A549 (cell line): ENCODE measurements at regions not wholly inside any gene's neighbourhood (a gene's known extent, or its start where the extent isn't known, plus 50 kb on each side); places are given as distances from the start of the nearest gene placed in this dataset.

Experiments
- ATAC-seq, 2 experiments: fragments of 200-7000 bp in 1 of 2; fragments of >200 bp in 1 of 2; cut with Nextera tagmentation in 1 of 2; cut with Tn5 transposase in 1 of 2; 3 replicates each; pipeline versions ENCODE4 v1.8.0 to v1.9.1; 2018 to 2020; ENCODE audit warnings: mild to moderate bottlenecking in 1 of 2, moderate library complexity in 1 of 2
- CTCF ChIA-PET: fragments of 300-600 bp; sonication (Branson Sonifier 250); formaldehyde crosslinking; extraction: SDS; loops from one replicate; lab custom pipeline; 2021; ENCODE audit warnings: antibody characterized with exemption, inconsistent platforms; lab: Yijun Ruan, JAX
- POLR2A ChIA-PET: fragments of 350-600 bp; formaldehyde crosslinking; extraction: SDS; loops from one replicate; lab custom pipeline; 2021; ENCODE audit warnings: antibody characterized with exemption, inconsistent platforms; lab: Yijun Ruan, JAX
- DNase-seq, 2 experiments: peaks; one replicate each; pipeline versions ENCODE4 v3.0.0 to v3.0.0-alpha.2; 2011 to 2016; ENCODE audit warnings: low read depth in 1 of 2, low spot score in 1 of 2
- FAIRE-seq: peaks from 2 replicates; lab custom pipeline; 2011; peaks lifted over from hg19 to GRCh38; lab: Jason Lieb, UNC
- H3K27ac ChIP-seq, 2 experiments: fragments of >200 bp; sonication (Bioruptor Twin); formaldehyde crosslinking; 3 replicates each; pipeline ENCODE4 v1.5.1; 2016 to 2017
- H3K4me1 ChIP-seq: fragments of >200 bp; sonication (Bioruptor Twin); formaldehyde crosslinking; 3 replicates; pipeline ENCODE4 v1.6.1; 2016
- H3K4me2 ChIP-seq: fragments of >200 bp; sonication (Bioruptor Twin); formaldehyde crosslinking; 3 replicates; pipeline ENCODE4 v1.6.1; 2016
- H3K4me3 ChIP-seq: fragments of >200 bp; sonication (Bioruptor Twin); formaldehyde crosslinking; 3 replicates; pipeline ENCODE4 v1.5.1; 2016
- H3K9me3 ChIP-seq: fragments of >200 bp; sonication (Bioruptor Twin); formaldehyde crosslinking; 3 replicates; pipeline ENCODE4 v1.6.1; 2016
- ATOH8 ChIP-seq: fragments of 250-450 bp; sonication (Bioruptor Pico); IDR thresholded peaks from 2 replicates; pipeline ENCODE4 v1.5.0; 2020; ENCODE audit warnings: low read depth, mild to moderate bottlenecking, moderate library complexity
- CBX2 ChIP-seq: fragments of 200-600 bp; sonication (generic); IDR thresholded peaks from 2 replicates; pipeline ENCODE4 v1.6.1; 2016; ENCODE audit warnings: low read depth, mild to moderate bottlenecking, borderline replicate concordance
- CHD2 ChIP-seq: fragments of 150-350 bp; IDR thresholded peaks from 2 replicates; pipeline ENCODE4 v1.6.1; 2014; ENCODE audit warnings: low read length; ENCODE audit not compliant: partially characterized antibody
- EHMT2 ChIP-seq: fragments of 200-600 bp; sonication (generic); IDR thresholded peaks from 2 replicates; pipeline ENCODE4 v1.6.1; 2016; ENCODE audit warnings: antibody characterized with exemption, low read depth, mild to moderate bottlenecking, moderate library complexity
- FOSB ChIP-seq: fragments of 250-450 bp; sonication (Bioruptor Pico); IDR thresholded peaks from 2 replicates; pipeline ENCODE4 v1.5.0; 2020; ENCODE audit warnings: mild to moderate bottlenecking, moderate library complexity
- FOXS1 ChIP-seq: fragments of 250-450 bp; sonication (Bioruptor Pico); IDR thresholded peaks from 2 replicates; pipeline ENCODE4 v1.5.0; 2020; ENCODE audit warnings: mild to moderate bottlenecking, moderate library complexity
- HOXB13 ChIP-seq: fragments of 250-450 bp; sonication (Bioruptor Pico); IDR thresholded peaks from 2 replicates; pipeline ENCODE4 v1.5.0; 2020; ENCODE audit warnings: low read depth, mild to moderate bottlenecking, moderate library complexity
- HOXB5 ChIP-seq: fragments of 250-450 bp; sonication (Bioruptor Pico); IDR thresholded peaks from 2 replicates; pipeline ENCODE4 v1.5.0; 2020; ENCODE audit warnings: mild to moderate bottlenecking, moderate library complexity
- KDM1A ChIP-seq: fragments of 200-600 bp; sonication (generic); IDR thresholded peaks from 2 replicates; pipeline ENCODE4 v1.6.1; 2016; ENCODE audit warnings: low read depth, mild to moderate bottlenecking
- MAX ChIP-seq: IDR thresholded peaks from 2 replicates; pipeline ENCODE4 v1.6.1; 2012
- NR3C1 ChIP-seq: fragments of >200 bp; sonication (Bioruptor Twin); formaldehyde crosslinking; IDR thresholded peaks from 3 replicates; pipeline ENCODE4 v1.6.1; 2017
- PHF8 ChIP-seq: fragments of 200-600 bp; sonication (generic); IDR thresholded peaks from 2 replicates; pipeline ENCODE4 v1.6.1; 2016; ENCODE audit warnings: low read depth, mild to moderate bottlenecking, antibody characterized with exemption, moderate library complexity, borderline replicate concordance
- POLR2AphosphoS2 ChIP-seq: conservative IDR thresholded peaks from 2 replicates; pipeline ENCODE4 v1.6.1; 2012; ENCODE audit warnings: low read length, improper control_type of control experiment, inconsistent platforms
- RAD21 ChIP-seq, 2 experiments: fragments of >200 bp in 1 of 2; sonication (Bioruptor Twin) in 1 of 2; formaldehyde crosslinking in 1 of 2; IDR thresholded peaks in 1 of 2; conservative IDR thresholded peaks in 1 of 2; 2 replicates in 1 of 2; 3 replicates in 1 of 2; pipeline ENCODE4 v1.6.1; 2012 to 2018; ENCODE audit warnings: inconsistent platforms in 1 of 2
- REST ChIP-seq: fragments of 200-600 bp; sonication (generic); IDR thresholded peaks from 2 replicates; pipeline ENCODE4 v1.6.1; 2016; ENCODE audit warnings: antibody characterized with exemption, mild to moderate bottlenecking, moderate library complexity
- RFX5 ChIP-seq: fragments of 450-650 bp; IDR thresholded peaks from 2 replicates; pipeline ENCODE4 v1.7.1; 2014; ENCODE audit warnings: antibody characterized with exemption, mild to moderate bottlenecking, moderate library complexity
- RNF2 ChIP-seq: fragments of 200-600 bp; sonication (generic); IDR thresholded peaks from 2 replicates; pipeline ENCODE4 v1.6.1; 2016; ENCODE audit warnings: low read depth, mild to moderate bottlenecking, antibody characterized with exemption, moderate library complexity, borderline replicate concordance
- TFCP2L1 ChIP-seq: fragments of 250-450 bp; sonication (Bioruptor Pico); IDR thresholded peaks from 2 replicates; pipeline ENCODE4 v1.5.0; 2021; ENCODE audit warnings: mild to moderate bottlenecking
- WGBS: methylation state at CpG from one replicate; pipeline ENCODE4 v1.1.6; 2017; ENCODE audit errors: missing lambda C conversion rate; 5-methylcytosine and 5-hydroxymethylcytosine counted together
- TF ChIP-seq, protein P1 (sequence below): fragments of 150-350 bp; IDR thresholded peaks from 2 replicates; pipeline ENCODE4 v1.6.1; 2014; ENCODE audit warnings: low read depth, mild to moderate bottlenecking, low read length
- TF ChIP-seq, protein P2 (sequence below): IDR thresholded peaks from 2 replicates; pipeline ENCODE4 v1.6.1; 2012
- TF ChIP-seq, protein P3 (sequence below): fragments of 250-450 bp; sonication (Bioruptor Pico); IDR thresholded peaks from 2 replicates; pipeline ENCODE4 v1.5.0; 2021; ENCODE audit warnings: mild to moderate bottlenecking, moderate library complexity, borderline replicate concordance

GRCh38 chr1:201660931-201661822, 122.2 kb downstream of the NAV1 start:
- no peak overlapping the region for H3K27ac ChIP-seq
- no peaks in the 10 kb centered on the region for H3K9me3 ChIP-seq
- FAIRE-seq = no peak
- CTCF ChIA-PET = interaction anchor here (1.0 to 3.7 kb wide), 3 partner anchors 43 to 132 kb away, joined by 3 to 14 read pairs (median 5); no protein-coding TSS in a partner anchor
- DNase-seq = no peak
- peak in 1 of 2 experiments; percentile 19; a peak in 1 of 6 replicates for ATAC-seq
- POLR2A ChIA-PET = no interaction called here
- WGBS = 72% methylated on average over 7 of the region's 7 CpGs
- 0 out of 3 replicates have a peak, but pooled peaks cover 7% of the 10 kb centered on the region for H3K4me1 ChIP-seq
- H3K4me2 ChIP-seq = no peak overlapping the region
- TF ChIP-seq ATOH8 (CRISPR knock-in tag) (no peak), KDM1A (no peak), POLR2AphosphoS2 (no peak), RFX5 (no peak), MAX (no peak)
- TF ChIP-seq, protein P1, sequence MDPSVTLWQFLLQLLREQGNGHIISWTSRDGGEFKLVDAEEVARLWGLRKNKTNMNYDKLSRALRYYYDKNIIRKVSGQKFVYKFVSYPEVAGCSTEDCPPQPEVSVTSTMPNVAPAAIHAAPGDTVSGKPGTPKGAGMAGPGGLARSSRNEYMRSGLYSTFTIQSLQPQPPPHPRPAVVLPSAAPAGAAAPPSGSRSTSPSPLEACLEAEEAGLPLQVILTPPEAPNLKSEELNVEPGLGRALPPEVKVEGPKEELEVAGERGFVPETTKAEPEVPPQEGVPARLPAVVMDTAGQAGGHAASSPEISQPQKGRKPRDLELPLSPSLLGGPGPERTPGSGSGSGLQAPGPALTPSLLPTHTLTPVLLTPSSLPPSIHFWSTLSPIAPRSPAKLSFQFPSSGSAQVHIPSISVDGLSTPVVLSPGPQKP = no peak
- no peak overlapping the region for H3K4me3 ChIP-seq

DNA sequence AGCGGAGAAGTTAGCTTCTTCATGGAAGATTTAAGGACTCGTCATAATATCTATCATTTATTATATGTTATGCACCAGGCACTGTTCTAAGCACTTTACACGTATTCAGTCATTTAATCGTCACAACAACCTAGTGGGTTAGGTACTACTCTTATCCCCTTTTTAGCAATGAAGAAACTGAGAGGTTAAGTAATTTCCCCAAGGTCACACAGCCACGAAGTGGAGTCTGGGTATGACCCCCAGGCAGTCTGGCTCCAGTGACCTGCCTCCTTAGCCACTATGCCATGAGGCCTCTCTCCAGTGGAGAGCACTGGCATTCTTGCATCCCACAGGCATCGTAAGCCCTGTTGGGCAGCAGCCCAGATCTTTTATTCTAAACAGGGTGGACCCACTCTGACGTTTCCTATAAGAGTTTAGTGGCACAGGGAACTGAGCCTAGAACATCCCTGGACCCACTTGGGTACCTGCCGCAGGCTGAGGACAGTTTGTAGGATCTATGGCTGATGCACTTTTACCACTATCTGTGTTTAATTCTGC, 123.0 kb downstream of the NAV1 start:
- Histone ChIP-seq H3K4me1 (no peaks in the 10 kb centered on the region), H3K4me2 (no peak overlapping the region), H3K27ac (no peak overlapping the region), H3K9me3 (no peaks in the 10 kb centered on the region), H3K4me3 (no peak overlapping the region)
- ChIA-PET POLR2A (no interaction called here), CTCF (interaction anchor here (1.0 to 3.7 kb wide), 4 partner anchors 10 to 131 kb away, joined by 3 to 14 read pairs (median 4); no protein-coding TSS in a partner anchor)
- FAIRE-seq (no peak), ATAC-seq (no peak), DNase-seq (no peak)
- 77% methylated on average over 8 of the region's 8 CpGs for WGBS
- TF ChIP-seq ATOH8 (CRISPR knock-in tag) (no peak), HOXB13 (CRISPR knock-in tag) (no peak), FOXS1 (CRISPR knock-in tag) (no peak), RAD21 (conservative IDR thresholded peaks at IDR 0.05 in 1 of 2, IDR thresholded peaks at IDR 0.05 in 1 of 2) (no peak), PHF8 (no peak), REST (no peak), CBX2 (no peak), HOXB5 (no peak), RNF2 (no peak), EHMT2 (no peak), NR3C1 (no peak), FOSB (CRISPR knock-in tag) (no peak), CHD2 (no peak), TFCP2L1 (CRISPR knock-in tag) (no peak)
- TF ChIP-seq, protein P2, sequence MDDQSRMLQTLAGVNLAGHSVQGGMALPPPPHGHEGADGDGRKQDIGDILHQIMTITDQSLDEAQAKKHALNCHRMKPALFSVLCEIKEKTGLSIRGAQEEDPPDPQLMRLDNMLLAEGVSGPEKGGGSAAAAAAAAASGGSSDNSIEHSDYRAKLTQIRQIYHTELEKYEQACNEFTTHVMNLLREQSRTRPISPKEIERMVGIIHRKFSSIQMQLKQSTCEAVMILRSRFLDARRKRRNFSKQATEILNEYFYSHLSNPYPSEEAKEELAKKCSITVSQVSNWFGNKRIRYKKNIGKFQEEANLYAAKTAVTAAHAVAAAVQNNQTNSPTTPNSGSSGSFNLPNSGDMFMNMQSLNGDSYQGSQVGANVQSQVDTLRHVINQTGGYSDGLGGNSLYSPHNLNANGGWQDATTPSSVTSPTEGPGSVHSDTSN = no peak
- TF ChIP-seq, protein P1 = no peak
- TF ChIP-seq, protein P3, sequence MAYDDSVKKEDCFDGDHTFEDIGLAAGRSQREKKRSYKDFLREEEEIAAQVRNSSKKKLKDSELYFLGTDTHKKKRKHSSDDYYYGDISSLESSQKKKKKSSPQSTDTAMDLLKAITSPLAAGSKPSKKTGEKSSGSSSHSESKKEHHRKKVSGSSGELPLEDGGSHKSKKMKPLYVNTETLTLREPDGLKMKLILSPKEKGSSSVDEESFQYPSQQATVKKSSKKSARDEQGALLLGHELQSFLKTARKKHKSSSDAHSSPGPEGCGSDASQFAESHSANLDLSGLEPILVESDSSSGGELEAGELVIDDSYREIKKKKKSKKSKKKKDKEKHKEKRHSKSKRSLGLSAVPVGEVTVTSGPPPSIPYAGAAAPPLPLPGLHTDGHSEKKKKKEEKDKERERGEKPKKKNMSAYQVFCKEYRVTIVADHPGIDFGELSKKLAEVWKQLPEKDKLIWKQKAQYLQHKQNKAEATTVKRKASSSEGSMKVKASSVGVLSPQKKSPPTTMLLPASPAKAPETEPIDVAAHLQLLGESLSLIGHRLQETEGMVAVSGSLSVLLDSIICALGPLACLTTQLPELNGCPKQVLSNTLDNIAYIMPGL = no peak
